Lower leg skin (tissue), 3 donors: ENCODE measurements at regions not wholly inside any gene's neighbourhood (a gene's known extent, or its start where the extent isn't known, plus 50 kb on each side); places are given as distances from the start of the nearest gene placed in this dataset.

Experiments
- CTCF ChIP-seq, 3 donors: fragments of 450-650 bp; IDR thresholded peaks; one replicate each; pipeline ENCODE4 v1.5.1; 2016; ENCODE audit warnings: antibody characterized with exemption in 3 of 3, mild to moderate bottlenecking in 3 of 3, moderate library complexity in 2 of 3
- POLR2A ChIP-seq, 2 donors: fragments of 450-650 bp; IDR thresholded peaks; one replicate each; pipeline ENCODE4 v1.6.1; 2016 to 2017; ENCODE audit warnings: antibody characterized with exemption in 2 of 2, mild to moderate bottlenecking in 1 of 2, moderate library complexity in 1 of 2

- no peak for TF ChIP-seq POLR2A (IDR thresholded peaks at IDR 0.05)
- no peak for TF ChIP-seq CTCF (IDR thresholded peaks at IDR 0.05)
These were observed 202.9 kb upstream of the NT5C1B start for GRCh38 chr2:18792226-18792629.
